ENCODE measurements at regions not wholly inside any gene's neighbourhood (a gene's known extent, or its start where the extent isn't known, plus 50 kb on each side); places are given as distances from the start of the nearest gene placed in this dataset.

- no peak for TF ChIP-seq CTCF (IDR thresholded peaks at IDR 0.05; ENCODE audit: unreplicated experiment)
- H3K4me1 Mint-ChIP-seq, result peaks cover 28% of the 10 kb centered on the region
- no peaks in the 10 kb centered on the region for H3K9me3 Mint-ChIP-seq
- H3K27ac Mint-ChIP-seq, result peak overlapping the region; percentile 59
- no peaks in the 10 kb centered on the region for H3K36me3 Mint-ChIP-seq
- no peaks in the 10 kb centered on the region for H3K27me3 Mint-ChIP-seq (ENCODE audit: low read depth)
- DNase-seq (ENCODE audit: low spot score in 2 of 2, unreplicated experiment in 2 of 2), result no peak
- no peak overlapping the region for H3K4me3 Mint-ChIP-seq
Measured at GRCh38 chr15:62456011-62456920, 291.2 kb upstream of the C2CD4B start.

DNA sequence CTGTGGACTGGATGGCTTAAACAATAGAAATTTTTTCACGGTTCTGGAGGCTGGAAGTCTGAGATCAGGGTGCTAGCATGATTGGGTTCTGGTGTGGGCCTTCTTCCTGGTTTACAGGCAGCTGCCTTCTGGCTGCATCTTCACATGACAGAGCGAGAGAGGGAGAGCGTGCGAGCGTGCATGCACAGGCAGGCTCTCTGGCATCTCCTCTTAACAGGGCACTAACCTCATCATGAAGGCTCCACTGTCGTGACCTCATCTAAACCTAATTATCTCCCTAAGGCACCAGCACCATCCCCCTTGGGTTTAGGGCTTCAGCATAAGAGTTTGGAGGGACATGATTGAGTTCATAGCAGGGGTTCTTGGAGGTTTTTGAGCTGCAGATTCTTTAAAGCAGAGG is 292.0 kb upstream of the C2CD4B start:
- no peaks in the 10 kb centered on the region for H3K9me3 Mint-ChIP-seq
- no peak for DNase-seq (ENCODE audit: low spot score in 2 of 2, unreplicated experiment in 2 of 2)
- H3K27me3 Mint-ChIP-seq (ENCODE audit: low read depth), result no peaks in the 10 kb centered on the region
- H3K4me1 Mint-ChIP-seq, result peaks cover 28% of the 10 kb centered on the region
- H3K27ac Mint-ChIP-seq, result no peak overlapping the region
- TF ChIP-seq CTCF (IDR thresholded peaks at IDR 0.05; ENCODE audit: unreplicated experiment), result no peak
- no peak overlapping the region for H3K4me3 Mint-ChIP-seq
- no peaks in the 10 kb centered on the region for H3K36me3 Mint-ChIP-seq

DNA sequence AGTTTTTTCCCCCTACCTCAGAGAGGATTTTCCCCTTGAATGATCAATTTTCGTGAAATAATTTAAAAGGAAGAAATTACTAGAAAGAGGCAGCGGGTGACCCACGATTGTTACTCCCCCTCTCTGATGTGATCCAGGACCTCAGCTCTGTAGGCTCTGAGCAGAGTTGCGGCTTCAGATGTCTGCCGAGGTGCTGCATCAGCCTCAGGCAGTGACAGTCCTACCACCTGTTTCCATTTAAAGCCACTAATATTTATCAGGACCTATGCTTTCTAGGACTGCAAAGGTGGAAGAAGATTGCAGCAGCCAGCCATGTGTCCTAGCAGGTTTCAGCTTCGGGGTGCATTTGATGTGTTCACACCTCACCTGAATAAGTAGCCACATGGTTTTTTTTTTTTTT is 294.8 kb upstream of the C2CD4B start:
- H3K9me3 Mint-ChIP-seq, result no peaks in the 10 kb centered on the region
- H3K4me3 Mint-ChIP-seq, result no peak overlapping the region
- no peak for TF ChIP-seq CTCF (IDR thresholded peaks at IDR 0.05; ENCODE audit: unreplicated experiment)
- DNase-seq (ENCODE audit: low spot score in 2 of 2, unreplicated experiment in 2 of 2), result no peak
- no peaks in the 10 kb centered on the region for H3K27me3 Mint-ChIP-seq (ENCODE audit: low read depth)
- no peaks in the 10 kb centered on the region for H3K36me3 Mint-ChIP-seq
- H3K4me1 Mint-ChIP-seq, result peaks cover 38% of the 10 kb centered on the region
- H3K27ac Mint-ChIP-seq, result no peak overlapping the region

DNA sequence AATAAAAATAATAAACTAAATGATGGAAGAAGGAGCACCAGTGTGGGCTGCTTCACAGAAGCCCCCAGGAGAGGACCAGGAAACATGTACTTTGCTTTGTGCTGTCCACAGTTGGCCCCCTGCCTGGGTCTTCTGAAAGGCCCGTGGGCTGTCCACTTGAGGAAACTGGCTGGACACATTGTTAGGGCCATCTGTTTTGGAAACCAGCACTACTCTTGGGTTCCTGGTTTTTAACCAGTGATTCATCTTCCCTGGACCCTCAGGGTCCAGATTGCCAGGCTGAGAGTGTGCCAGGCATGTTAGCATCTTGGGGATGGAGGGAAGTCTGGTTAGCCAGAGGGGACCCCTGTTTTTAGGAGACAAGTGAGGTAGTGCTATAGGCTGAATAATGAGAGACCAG is 297.2 kb upstream of the C2CD4B start:
- TF ChIP-seq CTCF (IDR thresholded peaks at IDR 0.05; ENCODE audit: unreplicated experiment), result no peak
- no peak overlapping the region for H3K4me3 Mint-ChIP-seq
- H3K27me3 Mint-ChIP-seq (ENCODE audit: low read depth), result no peaks in the 10 kb centered on the region
- H3K4me1 Mint-ChIP-seq, result peaks cover 38% of the 10 kb centered on the region
- no peak overlapping the region for H3K27ac Mint-ChIP-seq
- H3K9me3 Mint-ChIP-seq, result no peaks in the 10 kb centered on the region
- H3K36me3 Mint-ChIP-seq, result no peaks in the 10 kb centered on the region
- no peak for DNase-seq (ENCODE audit: low spot score in 2 of 2, unreplicated experiment in 2 of 2)

DNA sequence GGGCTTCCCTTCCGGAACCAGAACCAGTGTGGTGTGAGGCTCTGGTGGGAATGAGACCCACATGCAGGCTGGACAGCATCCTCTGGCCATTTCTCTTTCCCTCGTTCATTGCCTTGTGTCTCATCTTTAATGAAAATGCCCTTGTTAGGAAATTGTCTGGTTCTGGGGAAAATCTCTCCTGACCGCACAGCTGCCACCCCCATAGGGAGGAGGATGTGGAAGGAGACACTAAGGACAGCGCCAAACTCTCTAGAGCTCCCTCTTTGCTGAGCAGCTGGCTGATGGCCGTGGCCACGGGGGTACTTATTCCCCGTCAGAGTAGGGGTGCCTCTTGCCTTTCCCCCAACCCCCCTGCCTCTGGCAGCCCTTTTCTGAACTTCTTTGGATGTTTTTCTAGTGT is 297.6 kb upstream of the C2CD4B start:
- no peak for TF ChIP-seq CTCF (IDR thresholded peaks at IDR 0.05; ENCODE audit: unreplicated experiment)
- Mint-ChIP-seq H3K36me3 (no peaks in the 10 kb centered on the region), H3K9me3 (no peaks in the 10 kb centered on the region), H3K4me1 (peaks cover 34% of the 10 kb centered on the region), H3K27ac (no peak overlapping the region), H3K4me3 (no peak overlapping the region), H3K27me3 (ENCODE audit: low read depth) (no peaks in the 10 kb centered on the region)
- no peak for DNase-seq (ENCODE audit: low spot score in 2 of 2, unreplicated experiment in 2 of 2)
